ENCODE measurements at regions not wholly inside any gene's neighbourhood (a gene's known extent, or its start where the extent isn't known, plus 50 kb on each side); places are given as distances from the start of the nearest gene placed in this dataset.

DNA sequence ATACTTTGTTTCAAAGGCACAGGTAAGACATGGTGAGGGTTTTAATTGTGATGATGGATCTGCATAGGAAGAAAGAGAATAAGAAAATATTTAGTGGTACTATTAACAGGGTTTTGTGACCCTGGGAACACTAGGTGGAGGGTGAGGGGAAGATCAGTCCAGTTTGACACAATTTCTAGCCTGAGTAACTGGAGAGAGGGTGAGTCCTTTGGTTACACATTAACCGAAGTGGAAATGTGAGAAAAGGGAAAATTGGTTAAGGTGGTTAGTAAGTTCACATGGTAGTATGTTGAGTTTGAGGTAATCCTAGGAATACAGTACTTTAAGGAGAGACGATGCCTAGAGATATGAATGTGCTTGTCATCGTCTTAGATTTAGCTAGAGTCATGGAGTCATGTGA, 54.8 kb upstream of the POU3F2 start:
- TF ChIP-seq, protein P1, sequence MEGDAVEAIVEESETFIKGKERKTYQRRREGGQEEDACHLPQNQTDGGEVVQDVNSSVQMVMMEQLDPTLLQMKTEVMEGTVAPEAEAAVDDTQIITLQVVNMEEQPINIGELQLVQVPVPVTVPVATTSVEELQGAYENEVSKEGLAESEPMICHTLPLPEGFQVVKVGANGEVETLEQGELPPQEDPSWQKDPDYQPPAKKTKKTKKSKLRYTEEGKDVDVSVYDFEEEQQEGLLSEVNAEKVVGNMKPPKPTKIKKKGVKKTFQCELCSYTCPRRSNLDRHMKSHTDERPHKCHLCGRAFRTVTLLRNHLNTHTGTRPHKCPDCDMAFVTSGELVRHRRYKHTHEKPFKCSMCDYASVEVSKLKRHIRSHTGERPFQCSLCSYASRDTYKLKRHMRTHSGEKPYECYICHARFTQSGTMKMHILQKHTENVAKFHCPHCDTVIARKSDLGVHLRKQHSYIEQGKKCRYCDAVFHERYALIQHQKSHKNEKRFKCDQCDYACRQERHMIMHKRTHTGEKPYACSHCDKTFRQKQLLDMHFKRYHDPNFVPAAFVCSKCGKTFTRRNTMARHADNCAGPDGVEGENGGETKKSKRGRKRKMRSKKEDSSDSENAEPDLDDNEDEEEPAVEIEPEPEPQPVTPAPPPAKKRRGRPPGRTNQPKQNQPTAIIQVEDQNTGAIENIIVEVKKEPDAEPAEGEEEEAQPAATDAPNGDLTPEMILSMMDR (IDR thresholded peaks at IDR 0.05; ENCODE audit: insufficient read depth, low read length, severe bottlenecking): no peak
- H3K27me3 ChIP-seq (ENCODE audit: control insufficient read depth, insufficient read depth, low read length): no peaks in the 10 kb centered on the region
- no peaks in the 10 kb centered on the region for H3K36me3 ChIP-seq (ENCODE audit: control insufficient read depth, insufficient read depth, low read length)
- no peak overlapping the region for H3K4me3 ChIP-seq (ENCODE audit: low read depth, low read length)
- DNase-seq (ENCODE audit: low read depth): no peak
- no peak for FAIRE-seq

- no peak overlapping the region for H3K4me3 ChIP-seq (ENCODE audit: low read depth, low read length)
- TF ChIP-seq, protein P1 (IDR thresholded peaks at IDR 0.05; ENCODE audit: insufficient read depth, low read length, severe bottlenecking): no peak
- no peaks in the 10 kb centered on the region for H3K36me3 ChIP-seq (ENCODE audit: control insufficient read depth, insufficient read depth, low read length)
- FAIRE-seq (no peak), DNase-seq (ENCODE audit: low read depth) (no peak)
- H3K27me3 ChIP-seq (ENCODE audit: control insufficient read depth, insufficient read depth, low read length): peaks cover 3% of the 10 kb centered on the region
Measured at GRCh38 chr6:98782772-98783171, 51.6 kb upstream of the POU3F2 start.

GRCh38 chr6:98783578-98783977, 50.8 kb upstream of the POU3F2 start:
- peaks cover 6% of the 10 kb centered on the region for H3K27me3 ChIP-seq (ENCODE audit: control insufficient read depth, insufficient read depth, low read length)
- TF ChIP-seq, protein P1 (IDR thresholded peaks at IDR 0.05; ENCODE audit: insufficient read depth, low read length, severe bottlenecking): no peak

More at GRCh38 chr6:98783578-98783977, 50.8 kb upstream of the POU3F2 start:
- no peak overlapping the region for H3K4me3 ChIP-seq (ENCODE audit: low read depth, low read length)
- no peak for DNase-seq (ENCODE audit: low read depth)
- no peaks in the 10 kb centered on the region for H3K36me3 ChIP-seq (ENCODE audit: control insufficient read depth, insufficient read depth, low read length)
- FAIRE-seq: no peak

Measured in bronchial epithelial cell (primary cell).